SK-N-SH treated with all-trans-retinoic acid at 6 μM for 48 hours (cell line): ENCODE measurements at regions not wholly inside any gene's neighbourhood (a gene's known extent, or its start where the extent isn't known, plus 50 kb on each side); places are given as distances from the start of the nearest gene placed in this dataset.

ENCODE experiments used
- ARNTL ChIP-seq: fragments of 450-650 bp; formaldehyde crosslinking; IDR thresholded peaks from 2 replicates; pipeline ENCODE4 v1.5.0; 2020; ENCODE audit warnings: low read depth, mild to moderate bottlenecking, moderate library complexity, borderline replicate concordance
- ESRRG ChIP-seq: fragments of 250-450 bp; sonication (Bioruptor Pico); IDR thresholded peaks from 2 replicates; pipeline ENCODE4 v1.6.1; 2021; ENCODE audit warnings: mild to moderate bottlenecking
- PPARA ChIP-seq: fragments of 250-450 bp; sonication (Bioruptor Pico); IDR thresholded peaks from 2 replicates; pipeline ENCODE4 v1.5.0; 2020; ENCODE audit warnings: mild to moderate bottlenecking, borderline replicate concordance
- TF ChIP-seq, protein P1 (sequence below): fragments of 250-450 bp; sonication (Bioruptor Pico); IDR thresholded peaks from 2 replicates; pipeline ENCODE4 v1.8.0; 2020; ENCODE audit warnings: mild to moderate bottlenecking, moderate library complexity, borderline replicate concordance
- TF ChIP-seq, protein P2 (sequence below): fragments of 250-450 bp; sonication (Bioruptor Pico); IDR thresholded peaks from 2 replicates; pipeline ENCODE4 v1.5.1; 2021; ENCODE audit warnings: mild to moderate bottlenecking, moderate library complexity

DNA sequence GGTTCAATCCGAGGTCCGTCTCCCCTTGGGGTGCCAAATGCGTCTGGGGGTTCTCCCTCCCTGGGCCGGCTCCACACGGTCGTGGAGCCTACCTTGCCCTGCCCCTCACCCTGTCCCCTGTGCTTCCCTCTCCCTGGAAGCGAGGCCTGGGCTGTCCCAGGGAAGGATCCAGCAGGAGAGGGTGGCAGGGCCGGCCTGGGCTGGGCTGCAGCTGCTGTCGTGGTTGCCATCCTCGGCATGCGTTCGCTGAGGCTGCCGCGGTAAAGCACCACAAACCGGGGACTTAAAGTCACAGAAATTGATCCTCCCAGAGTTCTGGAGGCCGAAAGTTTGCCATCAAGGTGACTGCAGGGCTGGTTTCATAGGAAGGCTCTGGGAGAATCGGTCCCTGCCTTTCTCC is 123.0 kb upstream of the TMPRSS2 start:
- TF ChIP-seq PPARA (CRISPR knock-in tag), result no peak
- TF ChIP-seq, protein P1, sequence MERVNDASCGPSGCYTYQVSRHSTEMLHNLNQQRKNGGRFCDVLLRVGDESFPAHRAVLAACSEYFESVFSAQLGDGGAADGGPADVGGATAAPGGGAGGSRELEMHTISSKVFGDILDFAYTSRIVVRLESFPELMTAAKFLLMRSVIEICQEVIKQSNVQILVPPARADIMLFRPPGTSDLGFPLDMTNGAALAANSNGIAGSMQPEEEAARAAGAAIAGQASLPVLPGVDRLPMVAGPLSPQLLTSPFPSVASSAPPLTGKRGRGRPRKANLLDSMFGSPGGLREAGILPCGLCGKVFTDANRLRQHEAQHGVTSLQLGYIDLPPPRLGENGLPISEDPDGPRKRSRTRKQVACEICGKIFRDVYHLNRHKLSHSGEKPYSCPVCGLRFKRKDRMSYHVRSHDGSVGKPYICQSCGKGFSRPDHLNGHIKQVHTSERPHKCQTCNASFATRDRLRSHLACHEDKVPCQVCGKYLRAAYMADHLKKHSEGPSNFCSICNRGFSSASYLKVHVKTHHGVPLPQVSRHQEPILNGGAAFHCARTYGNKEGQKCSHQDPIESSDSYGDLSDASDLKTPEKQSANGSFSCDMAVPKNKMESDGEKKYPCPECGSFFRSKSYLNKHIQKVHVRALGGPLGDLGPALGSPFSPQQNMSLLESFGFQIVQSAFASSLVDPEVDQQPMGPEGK (CRISPR knock-in tag), result no peak
- TF ChIP-seq ARNTL (CRISPR knock-in tag), result no peak
- TF ChIP-seq ESRRG, result no peak
- TF ChIP-seq, protein P2, sequence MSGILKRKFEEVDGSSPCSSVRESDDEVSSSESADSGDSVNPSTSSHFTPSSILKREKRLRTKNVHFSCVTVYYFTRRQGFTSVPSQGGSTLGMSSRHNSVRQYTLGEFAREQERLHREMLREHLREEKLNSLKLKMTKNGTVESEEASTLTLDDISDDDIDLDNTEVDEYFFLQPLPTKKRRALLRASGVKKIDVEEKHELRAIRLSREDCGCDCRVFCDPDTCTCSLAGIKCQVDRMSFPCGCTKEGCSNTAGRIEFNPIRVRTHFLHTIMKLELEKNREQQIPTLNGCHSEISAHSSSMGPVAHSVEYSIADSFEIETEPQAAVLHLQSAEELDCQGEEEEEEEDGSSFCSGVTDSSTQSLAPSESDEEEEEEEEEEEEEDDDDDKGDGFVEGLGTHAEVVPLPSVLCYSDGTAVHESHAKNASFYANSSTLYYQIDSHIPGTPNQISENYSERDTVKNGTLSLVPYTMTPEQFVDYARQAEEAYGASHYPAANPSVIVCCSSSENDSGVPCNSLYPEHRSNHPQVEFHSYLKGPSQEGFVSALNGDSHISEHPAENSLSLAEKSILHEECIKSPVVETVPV (CRISPR knock-in tag), result no peak
